Testis (tissue), 2 donors: ENCODE measurements at regions not wholly inside any gene's neighbourhood (a gene's known extent, or its start where the extent isn't known, plus 50 kb on each side); places are given as distances from the start of the nearest gene placed in this dataset.

Experiments
- DNase-seq: peaks from one replicate; pipeline ENCODE4 v3.0.0-alpha.2; 2019
- H3K27ac ChIP-seq, 2 donors: fragments of 200-600 bp; sonication (generic); one replicate each; pipeline ENCODE4 v1.5.1; 2019
- H3K27me3 ChIP-seq: fragments of 200-600 bp; sonication (generic); one replicate; pipeline ENCODE4 v1.5.1; 2019
- H3K36me3 ChIP-seq: fragments of 200-600 bp; sonication (generic); one replicate; pipeline ENCODE4 v1.5.1; 2017; ENCODE audit warnings: low read depth; ENCODE audit errors: missing control alignments
- H3K4me1 ChIP-seq: fragments of 200-600 bp; sonication (generic); one replicate; pipeline ENCODE4 v1.5.1; 2019
- H3K4me3 ChIP-seq, 2 donors: fragments of 200-600 bp; sonication (generic); one replicate each; pipeline ENCODE4 v1.5.1; 2017 to 2019
- H3K9me3 ChIP-seq: fragments of 200-600 bp; sonication (generic); one replicate; pipeline ENCODE4 v1.5.1; 2017
- CTCF ChIP-seq, 3 experiments: fragments of 450-650 bp in 2 of 3; fragments of 200-600 bp in 1 of 3; sonication (generic) in 1 of 3; IDR thresholded peaks; one replicate each; pipeline ENCODE4 v1.5.1; 2016 to 2019; ENCODE audit warnings: antibody characterized with exemption in 3 of 3, mild to moderate bottlenecking in 2 of 3, moderate library complexity in 1 of 3
- POLR2A ChIP-seq: fragments of 450-650 bp; IDR thresholded peaks from one replicate; pipeline ENCODE4 v1.6.1; 2017; ENCODE audit warnings: antibody characterized with exemption, mild to moderate bottlenecking, moderate library complexity
- WGBS, 2 donors: methylation state at CpG; one replicate each; pipeline ENCODE4 v1.1.5; 2018; 5-methylcytosine and 5-hydroxymethylcytosine counted together
- intact Hi-C: fragments of 100-400 bp; cut with DNase I; formaldehyde crosslinking; loops from one replicate; pipeline ENCODE4 v1.15.1; 2023; ENCODE audit warnings: low total_unique reads

- TF ChIP-seq POLR2A (no peak), CTCF (IDR thresholded peaks at IDR 0.05) (no peak)
- Histone ChIP-seq H3K4me1 (no peaks in the 10 kb centered on the region), H3K27ac (no peak overlapping the region), H3K4me3 (no peak overlapping the region), H3K27me3 (no peaks in the 10 kb centered on the region), H3K36me3 (no peaks in the 10 kb centered on the region), H3K9me3 (no peaks in the 10 kb centered on the region)
- WGBS, 2 donors, result 46 to 48% methylated on average over 7 of the region's 7 CpGs
- intact Hi-C loops, result no loop called here
- DNase-seq, result no peak
These were observed 177.7 kb upstream of the SALL1 start for GRCh38 chr16:51328733-51329132.

GRCh38 chr16:51327001-51327400 lies 175.9 kb upstream of the SALL1 start:
- DNase-seq, result no peak
- Histone ChIP-seq H3K9me3 (no peaks in the 10 kb centered on the region), H3K27ac (no peak overlapping the region), H3K4me3 (no peak overlapping the region), H3K36me3 (no peaks in the 10 kb centered on the region), H3K27me3 (no peaks in the 10 kb centered on the region), H3K4me1 (no peaks in the 10 kb centered on the region)
- WGBS, 2 donors, result 61 to 62% methylated on average over 2 of the region's 2 CpGs
- intact Hi-C loops, result no loop called here
- no peak for TF ChIP-seq CTCF (IDR thresholded peaks at IDR 0.05)
- no peak for TF ChIP-seq POLR2A

- no peak for DNase-seq
- no peaks in the 10 kb centered on the region for H3K27me3 ChIP-seq
- H3K9me3 ChIP-seq, result no peaks in the 10 kb centered on the region
- WGBS, 2 donors, result 56 to 66% methylated on average over 7 of the region's 7 CpGs
- no peaks in the 10 kb centered on the region for H3K36me3 ChIP-seq
- H3K27ac ChIP-seq, result no peak overlapping the region
- H3K4me1 ChIP-seq, result no peaks in the 10 kb centered on the region
- TF ChIP-seq CTCF (IDR thresholded peaks at IDR 0.05) (no peak), POLR2A (no peak)
- H3K4me3 ChIP-seq, result no peak overlapping the region
- intact Hi-C loops, result no loop called here
These were observed 175.2 kb upstream of the SALL1 start for GRCh38 chr16:51326131-51326856.

- Histone ChIP-seq H3K9me3 (no peaks in the 10 kb centered on the region), H3K27me3 (no peaks in the 10 kb centered on the region), H3K27ac (no peak overlapping the region), H3K4me1 (no peaks in the 10 kb centered on the region), H3K36me3 (no peaks in the 10 kb centered on the region), H3K4me3 (no peak overlapping the region)
- 70 to 71% methylated on average over 5 of the region's 5 CpGs for WGBS, 2 donors
- DNase-seq, result no peak
- TF ChIP-seq CTCF (IDR thresholded peaks at IDR 0.05), result no peak
- TF ChIP-seq POLR2A, result no peak
- intact Hi-C loops, result no loop called here
These were observed 170.2 kb upstream of the SALL1 start for GRCh38 chr16:51321251-51321650.

GRCh38 chr16:51317575-51317974 lies 166.5 kb upstream of the SALL1 start:
- no peaks in the 10 kb centered on the region for H3K9me3 ChIP-seq
- no peak overlapping the region for H3K4me3 ChIP-seq
- no peak for TF ChIP-seq POLR2A
- TF ChIP-seq CTCF (IDR thresholded peaks at IDR 0.05), result no peak
- no peaks in the 10 kb centered on the region for H3K36me3 ChIP-seq
- DNase-seq, result no peak
- no peaks in the 10 kb centered on the region for H3K27me3 ChIP-seq
- no peaks in the 10 kb centered on the region for H3K4me1 ChIP-seq
- intact Hi-C loops, result no loop called here
- H3K27ac ChIP-seq, result no peak overlapping the region
